Right lung (tissue), 2 donors: ENCODE measurements at regions not wholly inside any gene's neighbourhood (a gene's known extent, or its start where the extent isn't known, plus 50 kb on each side); places are given as distances from the start of the nearest gene placed in this dataset.
"Not testable (repeated sequence)": the region's sequence is repeated elsewhere in the genome, so short reads cannot be mapped to it uniquely, and the experiment has no call there.

ENCODE experiments used
- DNase-seq, 2 donors: peaks; one replicate each; pipeline ENCODE4 v3.0.0-alpha.2; 2013

- no peak for DNase-seq
Measured at GRCh38 chrX:35622040-35622439, 176.1 kb upstream of the MAGEB16 start.

GRCh38 chrX:35622601-35623000 is 175.5 kb upstream of the MAGEB16 start:
- DNase-seq = no peak

GRCh38 chrX:35625714-35626113 is 172.4 kb upstream of the MAGEB16 start:
- DNase-seq = no peak

GRCh38 chrX:35626124-35626523 is 172.0 kb upstream of the MAGEB16 start:
- DNase-seq = no peak

- DNase-seq = not testable (repeated sequence)
Measured at GRCh38 chrX:35635971-35636370, 162.2 kb upstream of the MAGEB16 start.

- no peak for DNase-seq
Measured at GRCh38 chrX:35664833-35665232, 133.3 kb upstream of the MAGEB16 start.

- DNase-seq = no peak
Measured at GRCh38 chrX:35665311-35665710, 132.8 kb upstream of the MAGEB16 start.

- DNase-seq = no peak
Measured at GRCh38 chrX:35670889-35671288, 127.3 kb upstream of the MAGEB16 start.

- no peak for DNase-seq
Measured at GRCh38 chrX:35675151-35675550, 123.0 kb upstream of the MAGEB16 start.

- DNase-seq = no peak
Measured at GRCh38 chrX:35680940-35681346, 117.2 kb upstream of the MAGEB16 start.

GRCh38 chrX:35682476-35682875 is 115.7 kb upstream of the MAGEB16 start:
- no peak for DNase-seq

GRCh38 chrX:35696760-35697234 is 101.3 kb upstream of the MAGEB16 start:
- DNase-seq = no peak

GRCh38 chrX:35699642-35700041 is 98.5 kb upstream of the MAGEB16 start:
- DNase-seq = no peak

GRCh38 chrX:35700121-35700520 is 98.0 kb upstream of the MAGEB16 start:
- DNase-seq = no peak

- no peak for DNase-seq
Measured at GRCh38 chrX:35711281-35711680, 86.9 kb upstream of the MAGEB16 start.

- no peak for DNase-seq
Measured at GRCh38 chrX:35722128-35722527, 76.0 kb upstream of the MAGEB16 start.

GRCh38 chrX:35726176-35726575 is 72.0 kb upstream of the MAGEB16 start:
- no peak for DNase-seq

- DNase-seq = no peak
Measured at GRCh38 chrX:35728481-35728880, 69.7 kb upstream of the MAGEB16 start.

GRCh38 chrX:35733879-35734278 is 64.3 kb upstream of the MAGEB16 start:
- no peak for DNase-seq

GRCh38 chrX:35741142-35741541 is 57.0 kb upstream of the MAGEB16 start:
- no peak for DNase-seq

- DNase-seq = peak in 1 of 2 donors; percentile 20
Measured at GRCh38 chrX:35743331-35743730, 54.8 kb upstream of the MAGEB16 start.
